ENCODE measurements at regions not wholly inside any gene's neighbourhood (a gene's known extent, or its start where the extent isn't known, plus 50 kb on each side); places are given as distances from the start of the nearest gene placed in this dataset.

DNA sequence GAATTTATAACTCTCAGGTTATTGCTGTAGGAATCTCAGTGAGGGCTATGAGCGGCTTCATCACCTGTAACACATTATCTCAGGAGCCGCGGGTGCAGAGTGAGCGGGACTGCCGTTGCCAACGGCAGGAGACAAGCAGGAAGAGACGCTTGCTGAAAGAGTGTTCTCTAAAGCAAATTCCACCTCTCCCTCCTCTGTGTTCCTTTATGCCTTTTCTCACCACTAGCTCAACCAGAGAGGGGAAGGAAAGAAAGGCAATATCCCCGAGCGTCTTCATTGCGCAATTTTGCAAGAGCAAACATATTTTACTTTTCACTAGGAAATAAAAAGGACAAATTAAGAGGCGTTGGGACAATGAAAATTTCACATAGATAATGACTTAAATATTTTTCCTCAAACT is 185.2 kb upstream of the EXOC2 start:
- H3K9me3 ChIP-seq: no peaks in the 10 kb centered on the region
- 78 to 80% methylated on average over 11 of the region's 11 CpGs for WGBS, 2 donors
- H3K4me3 ChIP-seq: no peak overlapping the region
- H3K27ac ChIP-seq: no peak overlapping the region
- no peaks in the 10 kb centered on the region for H3K4me1 ChIP-seq
- no peaks in the 10 kb centered on the region for H3K27me3 ChIP-seq
- no peak for DNase-seq (ENCODE audit: low spot score in 2 of 2)
- H3K36me3 ChIP-seq: no peaks in the 10 kb centered on the region
- TF ChIP-seq EP300 (IDR thresholded peaks at IDR 0.05): no peak
- TF ChIP-seq, protein P1, sequence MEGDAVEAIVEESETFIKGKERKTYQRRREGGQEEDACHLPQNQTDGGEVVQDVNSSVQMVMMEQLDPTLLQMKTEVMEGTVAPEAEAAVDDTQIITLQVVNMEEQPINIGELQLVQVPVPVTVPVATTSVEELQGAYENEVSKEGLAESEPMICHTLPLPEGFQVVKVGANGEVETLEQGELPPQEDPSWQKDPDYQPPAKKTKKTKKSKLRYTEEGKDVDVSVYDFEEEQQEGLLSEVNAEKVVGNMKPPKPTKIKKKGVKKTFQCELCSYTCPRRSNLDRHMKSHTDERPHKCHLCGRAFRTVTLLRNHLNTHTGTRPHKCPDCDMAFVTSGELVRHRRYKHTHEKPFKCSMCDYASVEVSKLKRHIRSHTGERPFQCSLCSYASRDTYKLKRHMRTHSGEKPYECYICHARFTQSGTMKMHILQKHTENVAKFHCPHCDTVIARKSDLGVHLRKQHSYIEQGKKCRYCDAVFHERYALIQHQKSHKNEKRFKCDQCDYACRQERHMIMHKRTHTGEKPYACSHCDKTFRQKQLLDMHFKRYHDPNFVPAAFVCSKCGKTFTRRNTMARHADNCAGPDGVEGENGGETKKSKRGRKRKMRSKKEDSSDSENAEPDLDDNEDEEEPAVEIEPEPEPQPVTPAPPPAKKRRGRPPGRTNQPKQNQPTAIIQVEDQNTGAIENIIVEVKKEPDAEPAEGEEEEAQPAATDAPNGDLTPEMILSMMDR (IDR thresholded peaks at IDR 0.05): no peak
- no peak for TF ChIP-seq POLR2A (IDR thresholded peaks at IDR 0.05)

DNA sequence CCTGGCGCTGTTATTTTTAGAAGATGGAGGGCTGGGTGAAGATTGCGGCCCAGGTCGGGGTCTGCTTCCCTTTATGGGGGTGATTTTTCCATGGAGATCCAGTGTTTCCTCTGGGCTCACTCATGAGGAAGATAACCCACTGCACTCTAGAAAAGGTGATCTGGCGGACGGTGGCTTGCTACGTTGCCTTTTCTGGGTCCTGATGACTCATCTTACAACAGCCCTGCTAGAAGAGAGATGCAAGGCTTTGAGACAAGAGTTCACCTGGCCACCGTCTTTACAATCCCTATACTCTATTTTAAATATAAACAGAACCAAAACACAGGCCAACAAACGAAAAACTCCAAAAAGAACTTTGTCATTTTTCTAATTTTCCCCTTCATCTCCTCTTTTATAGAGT is 182.1 kb upstream of the EXOC2 start:
- DNase-seq (ENCODE audit: low spot score in 2 of 2): no peak
- H3K4me1 ChIP-seq: no peaks in the 10 kb centered on the region
- no peak overlapping the region for H3K27ac ChIP-seq
- 72 to 76% methylated on average over 8 of the region's 8 CpGs for WGBS, 2 donors
- H3K27me3 ChIP-seq: no peaks in the 10 kb centered on the region
- TF ChIP-seq, protein P1 (IDR thresholded peaks at IDR 0.05): no peak
- no peak for TF ChIP-seq POLR2A (IDR thresholded peaks at IDR 0.05)
- TF ChIP-seq EP300 (IDR thresholded peaks at IDR 0.05): no peak
- H3K9me3 ChIP-seq: no peaks in the 10 kb centered on the region
- no peaks in the 10 kb centered on the region for H3K36me3 ChIP-seq
- no peak overlapping the region for H3K4me3 ChIP-seq

DNA sequence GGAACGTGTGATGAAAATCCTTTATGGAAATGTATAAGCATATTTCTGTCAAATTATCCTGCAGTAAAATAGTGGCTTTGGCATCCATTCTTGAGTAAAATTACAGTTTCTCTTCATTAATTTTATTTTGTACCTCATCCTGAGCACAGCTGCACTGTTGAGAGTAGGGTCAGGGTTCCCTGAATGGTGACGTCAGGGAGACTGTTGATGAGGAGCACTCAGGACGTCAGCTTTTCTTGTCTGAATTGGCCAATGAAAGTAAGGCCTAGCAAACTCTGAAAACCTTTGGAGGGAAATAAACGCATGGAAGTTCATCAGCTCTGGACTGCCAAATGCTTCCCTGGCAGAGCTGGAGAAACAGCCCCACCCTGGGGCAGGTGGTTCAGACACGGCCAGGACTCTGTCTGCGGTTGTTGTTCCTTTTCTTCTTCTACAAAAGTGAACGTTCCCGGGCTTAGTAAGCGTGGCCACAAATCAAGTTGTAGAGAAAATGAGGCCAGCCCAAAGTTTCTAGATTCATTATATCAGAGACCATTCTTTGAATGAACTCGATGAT is 179.7 kb upstream of the EXOC2 start:
- Histone ChIP-seq H3K4me1 (no peaks in the 10 kb centered on the region), H3K27me3 (no peaks in the 10 kb centered on the region), H3K36me3 (no peaks in the 10 kb centered on the region), H3K27ac (no peak overlapping the region), H3K9me3 (no peaks in the 10 kb centered on the region), H3K4me3 (no peak overlapping the region)
- TF ChIP-seq, protein P1 (IDR thresholded peaks at IDR 0.05): no peak
- no peak for TF ChIP-seq POLR2A (IDR thresholded peaks at IDR 0.05)
- no peak for TF ChIP-seq EP300 (IDR thresholded peaks at IDR 0.05)
- DNase-seq (ENCODE audit: low spot score in 2 of 2): no peak
- 86 to 92% methylated on average over 10 of the region's 10 CpGs for WGBS, 2 donors

DNA sequence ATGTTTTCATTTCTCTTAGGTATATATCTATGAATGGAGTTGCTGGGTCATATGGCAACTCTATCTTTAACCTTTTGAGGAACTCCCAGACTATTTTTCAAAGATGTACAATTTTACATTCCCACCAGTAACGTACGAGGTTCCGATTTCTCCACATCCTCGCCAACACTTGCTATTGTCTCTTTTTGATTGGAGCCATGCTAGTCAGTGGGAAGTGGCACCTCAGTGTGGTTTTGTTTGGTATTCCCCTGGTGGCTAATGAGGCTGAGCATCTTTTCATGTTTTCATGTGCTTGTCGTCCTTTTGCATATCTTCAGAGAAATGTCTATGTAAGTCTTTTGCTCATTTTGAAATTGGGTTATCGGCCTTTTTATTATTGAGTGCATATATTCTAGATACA is 178.6 kb upstream of the EXOC2 start:
- 92 to 95% methylated on average over 6 of the region's 6 CpGs for WGBS, 2 donors
- Histone ChIP-seq H3K4me1 (no peaks in the 10 kb centered on the region), H3K27me3 (no peaks in the 10 kb centered on the region), H3K36me3 (no peaks in the 10 kb centered on the region), H3K4me3 (no peak overlapping the region), H3K27ac (no peak overlapping the region), H3K9me3 (no peaks in the 10 kb centered on the region)
- TF ChIP-seq POLR2A (IDR thresholded peaks at IDR 0.05) (no peak), EP300 (IDR thresholded peaks at IDR 0.05) (no peak)
- TF ChIP-seq, protein P1 (IDR thresholded peaks at IDR 0.05): no peak
- no peak for DNase-seq (ENCODE audit: low spot score in 2 of 2)

DNA sequence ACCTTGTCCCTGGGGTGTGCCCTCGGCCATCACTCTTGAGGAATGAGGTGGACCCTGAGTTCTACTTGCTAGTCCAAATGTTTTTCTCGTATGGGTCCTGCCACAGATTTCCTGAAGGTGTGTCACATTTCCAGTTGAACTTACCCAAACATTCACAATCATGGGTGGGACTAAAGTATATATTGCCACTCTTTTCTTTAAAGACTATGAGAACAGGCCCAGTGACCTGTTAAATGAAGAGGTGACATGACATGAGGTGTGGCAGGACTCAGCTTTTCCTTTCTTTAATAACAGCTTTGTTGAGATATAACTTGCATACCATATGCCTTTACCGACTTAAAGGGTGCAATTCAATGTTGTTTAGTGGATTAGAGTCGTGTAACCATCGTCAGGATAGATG is 177.2 kb upstream of the EXOC2 start:
- Histone ChIP-seq H3K36me3 (no peaks in the 10 kb centered on the region), H3K4me1 (no peaks in the 10 kb centered on the region), H3K9me3 (no peaks in the 10 kb centered on the region), H3K27ac (no peak overlapping the region), H3K4me3 (no peak overlapping the region), H3K27me3 (peaks cover 0 to 1% of the 10 kb centered on the region in 2 donors)
- no peak for DNase-seq (ENCODE audit: low spot score in 2 of 2)
- TF ChIP-seq EP300 (IDR thresholded peaks at IDR 0.05): no peak
- TF ChIP-seq POLR2A (IDR thresholded peaks at IDR 0.05): no peak
- TF ChIP-seq, protein P1 (IDR thresholded peaks at IDR 0.05): no peak
- 62 to 74% methylated on average over 5 of the region's 5 CpGs for WGBS, 2 donors

All from tibial nerve (tissue), 4 donors.